K562 (cell line): ENCODE measurements at regions not wholly inside any gene's neighbourhood (a gene's known extent, or its start where the extent isn't known, plus 50 kb on each side); places are given as distances from the start of the nearest gene placed in this dataset.

Experiments
- ATAC-seq: fragments of 200-7000 bp; cut with Tn5 transposase; 3 replicates; pipeline ENCODE4 v1.9.1; 2020; ENCODE audit warnings: moderate library complexity
- BruUV-seq: library from RNA; stranded (reverse); fragments of 400-500 nt; replicated peaks from 2 replicates; lab custom pipeline; 2021; lab: Mats Ljungman, UMichigan
- CTCF ChIA-PET: fragments of 300-600 bp; formaldehyde crosslinking; extraction: SDS; loops from one replicate; lab custom pipeline; 2021; ENCODE audit warnings: low intra/inter-chr PET ratio; lab: Yijun Ruan, JAX
- POLR2A ChIA-PET: fragments of 300-600, 350-650 bp; sonication (Branson Sonifier 250); formaldehyde crosslinking; extraction: SDS; loops from one replicate; lab custom pipeline; 2021; ENCODE audit warnings: antibody characterized with exemption, inconsistent platforms; lab: Yijun Ruan, JAX
- DNase-seq, 4 experiments: peaks; one replicate each; pipeline versions ENCODE4 v3.0.0 to v3.0.0-alpha.2; 2011 to 2018; ENCODE audit warnings: low spot score in 3 of 4, mixed read lengths in 3 of 4; ENCODE audit errors: extremely low read depth in 1 of 4
- FAIRE-seq: peaks from 2 replicates; lab custom pipeline; 2011; peaks lifted over from hg19 to GRCh38; lab: Jason Lieb, UNC
- H2AFZ ChIP-seq: 2 replicates; pipeline ENCODE4 v1.6.0; 2011; ENCODE audit warnings: low read depth, low read length, control low read depth, inconsistent platforms
- H3K27ac ChIP-seq: fragments of 200-600 bp; 3 replicates; pipeline ENCODE4 v1.8.0; 2011; ENCODE audit warnings: low read depth, mild to moderate bottlenecking, control low read depth, inconsistent platforms, low read length, moderate library complexity, mixed read lengths; ENCODE audit errors: extremely low read depth
- H3K27me3 ChIP-seq, 2 experiments: fragments of 300-600 bp in 1 of 2; 2 replicates in 1 of 2; 3 replicates in 1 of 2; pipeline versions ENCODE4 v1.6.0 to v1.8.0; 2011; ENCODE audit warnings: inconsistent platforms in 2 of 2, low read length in 2 of 2, mild to moderate bottlenecking in 1 of 2, mixed read lengths in 1 of 2, moderate library complexity in 1 of 2; ENCODE audit not compliant: control insufficient read depth in 2 of 2, insufficient read depth in 2 of 2
- H3K36me3 ChIP-seq: fragments of 300-600 bp; 3 replicates; pipeline ENCODE4 v1.8.0; 2011; ENCODE audit warnings: mild to moderate bottlenecking, low read length, inconsistent platforms; ENCODE audit not compliant: control insufficient read depth, insufficient read depth
- H3K4me1 ChIP-seq, 2 experiments: fragments of 200-600 bp in 1 of 2; replicated peaks in 1 of 2; 2 replicates in 1 of 2; 3 replicates in 1 of 2; pipeline versions ENCODE4 v1.5.1 to v1.8.0; 2011; ENCODE audit warnings: inconsistent platforms in 2 of 2, low read length in 2 of 2, mild to moderate bottlenecking in 1 of 2, mixed read lengths in 1 of 2, moderate library complexity in 1 of 2; ENCODE audit not compliant: control insufficient read depth in 2 of 2, insufficient read depth in 2 of 2
- H3K4me2 ChIP-seq: 2 replicates; pipeline ENCODE4 v1.6.1; 2011; ENCODE audit warnings: low read length, control low read depth, inconsistent platforms, mixed read lengths; ENCODE audit not compliant: insufficient read depth
- H3K4me3 ChIP-seq: fragments of 200-600 bp; sonication (generic), shearing (Covaris generic); 2 replicates; pipeline ENCODE4 v1.5.1; 2016; ENCODE audit warnings: control low read depth, inconsistent platforms
- H3K79me2 ChIP-seq: fragments of 200-600 bp; 3 replicates; pipeline ENCODE4 v1.8.0; 2011; ENCODE audit warnings: low read length, inconsistent platforms; ENCODE audit not compliant: control insufficient read depth, insufficient read depth
- H3K9ac ChIP-seq, 2 experiments: 2 replicates each; pipeline versions ENCODE4 v1.6.0 to v1.6.1; 2011; ENCODE audit warnings: low read depth in 2 of 2, low read length in 2 of 2, control low read depth in 1 of 2, inconsistent platforms in 1 of 2, mild to moderate bottlenecking in 1 of 2, mixed read lengths in 1 of 2; ENCODE audit not compliant: insufficient read depth in 1 of 2
- H3K9me1 ChIP-seq: one replicate; pipeline ENCODE4 v1.6.0; 2011; ENCODE audit warnings: inconsistent platforms, mild to moderate bottlenecking, low read length, moderate library complexity; ENCODE audit not compliant: control insufficient read depth, insufficient read depth
- H3K9me3 ChIP-seq: replicated peaks from 2 replicates; pipeline ENCODE4 v1.5.1; 2011; ENCODE audit warnings: low read depth, low read length, inconsistent platforms; ENCODE audit not compliant: control insufficient read depth, insufficient read depth
- H4K20me1 ChIP-seq: replicated peaks from 2 replicates; pipeline ENCODE4 v1.6.1; 2011; ENCODE audit warnings: low read length, inconsistent platforms, mixed read lengths; ENCODE audit not compliant: control insufficient read depth, insufficient read depth
- CLOCK ChIP-seq: fragments of 250-450 bp; sonication (Bioruptor Pico); IDR thresholded peaks from 2 replicates; pipeline ENCODE4 v1.4.0; 2020; ENCODE audit warnings: mild to moderate bottlenecking, moderate library complexity, borderline replicate concordance
- ELK3 ChIP-seq: fragments of 450-650 bp; formaldehyde crosslinking; IDR thresholded peaks from 2 replicates; pipeline ENCODE4 v1.4.0; 2020; ENCODE audit warnings: mild to moderate bottlenecking
- HOMEZ ChIP-seq: fragments of 250-450 bp; sonication (Bioruptor Pico); IDR thresholded peaks from 2 replicates; pipeline ENCODE4 v1.4.0; 2020; ENCODE audit warnings: mild to moderate bottlenecking, moderate library complexity
- NFIX ChIP-seq: fragments of 250-450 bp; sonication (Bioruptor Pico); IDR thresholded peaks from 2 replicates; pipeline ENCODE4 v1.4.0; 2020; ENCODE audit warnings: low read depth, mild to moderate bottlenecking, moderate library complexity
- RCOR1 ChIP-seq, 2 experiments: IDR thresholded peaks; 2 replicates each; pipeline ENCODE4 v1.6.1; 2012; ENCODE audit warnings: low read depth in 2 of 2, low read length in 2 of 2, borderline replicate concordance in 1 of 2, improper control_type of control experiment in 1 of 2
- REST ChIP-seq, 2 experiments: fragments of 450-650 bp; formaldehyde crosslinking in 1 of 2; IDR thresholded peaks; 2 replicates each; pipeline versions ENCODE4 v1.4.0 to v1.6.1; 2014 to 2020; ENCODE audit warnings: mild to moderate bottlenecking in 2 of 2, borderline replicate concordance in 1 of 2, low read depth in 1 of 2
- ZNF134 ChIP-seq: fragments of 250-450 bp; sonication (Bioruptor Pico); conservative IDR thresholded peaks from 2 replicates; pipeline ENCODE4 v1.4.0; 2020
- ZNF589 ChIP-seq: fragments of 200-800 bp; sonication (Bioruptor generic); IDR thresholded peaks from 2 replicates; pipeline ENCODE4 v1.6.1; 2016; ENCODE audit warnings: low read depth, missing genetic modification characterization, missing compliant biosample characterization
- WGBS: fragments of 100-300 bp; shearing (Covaris generic); methylation state at CpG from one replicate; pipeline ENCODE4 v1.1.6; 2016; ENCODE audit warnings: low coverage, mixed read lengths; ENCODE audit not compliant: insufficient coverage; ENCODE audit errors: missing lambda C conversion rate; 5-methylcytosine and 5-hydroxymethylcytosine counted together
- in situ Hi-C: fragments of 300-500 bp; cut with MboI; formaldehyde crosslinking; loops from 4 replicates; pipeline ENCODE4 v1.15.0; 2018; ENCODE audit warnings: inconsistent platforms, mixed read lengths
- intact Hi-C: fragments of 100-400 bp; cut with micrococcal nuclease; formaldehyde crosslinking; loops from 2 replicates; pipeline ENCODE4 v1.14.2; 2022

- H3K9me1 ChIP-seq: no peaks in the 10 kb centered on the region
- ChIA-PET POLR2A (interaction anchor here (0.6 kb wide), 1 partner anchor 649 kb away, joined by 3 read pairs; no protein-coding TSS in a partner anchor), CTCF (interaction anchor here (0.5 kb wide), 1 partner anchor 145 kb away, joined by 3 read pairs; no protein-coding TSS in a partner anchor)
- no peaks in the 10 kb centered on the region for H3K9me3 ChIP-seq
- no peak overlapping the region for H3K4me2 ChIP-seq
- H4K20me1 ChIP-seq: no peaks in the 10 kb centered on the region
- no TSS peak for BruUV-seq
- H3K9ac ChIP-seq: no peak overlapping the region
- DNase-seq (no peak), FAIRE-seq (no peak), ATAC-seq (no peak)
- intact Hi-C loops (no loop called here), in situ Hi-C loops (no loop called here)
- H3K4me1 ChIP-seq: no peaks in the 10 kb centered on the region
- 0% methylated on average over 6 of the region's 6 CpGs for WGBS
- H3K27me3 ChIP-seq: no peaks in the 10 kb centered on the region
- H3K4me3 ChIP-seq: no peak overlapping the region
- H3K36me3 ChIP-seq: no peaks in the 10 kb centered on the region
- no peak overlapping the region for H2AFZ ChIP-seq
- H3K27ac ChIP-seq: no peak overlapping the region
- no peaks in the 10 kb centered on the region for H3K79me2 ChIP-seq
- TF ChIP-seq RCOR1 (IDR thresholded peaks at IDR 0.05; ENCODE audit: borderline replicate concordance in 1 of 2, low read depth in 2 of 2, low read length in 2 of 2): no peak
- no peak for TF ChIP-seq ELK3
- no peak for TF ChIP-seq ZNF589 (CRISPR knock-in tag)
- TF ChIP-seq ZNF134 (CRISPR knock-in tag): no peak
- no peak for TF ChIP-seq CLOCK (CRISPR knock-in tag)
- no peak for TF ChIP-seq HOMEZ (CRISPR knock-in tag)
- TF ChIP-seq REST (IDR thresholded peaks at IDR 0.05; ENCODE audit: borderline replicate concordance): no peak
- TF ChIP-seq REST (CRISPR knock-in tag; IDR thresholded peaks at IDR 0.05; ENCODE audit: low read depth): no peak
- no peak for TF ChIP-seq NFIX (CRISPR knock-in tag)
Observed at GRCh38 chr1:14090531-14090930, 390.5 kb downstream of the PRDM2 start.
